Breast epithelium (tissue), 3 donors: ENCODE measurements at regions not wholly inside any gene's neighbourhood (a gene's known extent, or its start where the extent isn't known, plus 50 kb on each side); places are given as distances from the start of the nearest gene placed in this dataset.

Source experiments
- CTCF ChIP-seq, 3 donors: fragments of 450-650 bp; IDR thresholded peaks; one replicate each; pipeline ENCODE4 v1.5.1; 2016 to 2017; ENCODE audit warnings: antibody characterized with exemption in 3 of 3, mild to moderate bottlenecking in 3 of 3, moderate library complexity in 3 of 3
- POLR2A ChIP-seq: fragments of 450-650 bp; IDR thresholded peaks from one replicate; pipeline ENCODE4 v1.6.1; 2016; ENCODE audit warnings: antibody characterized with exemption, mild to moderate bottlenecking, moderate library complexity

DNA sequence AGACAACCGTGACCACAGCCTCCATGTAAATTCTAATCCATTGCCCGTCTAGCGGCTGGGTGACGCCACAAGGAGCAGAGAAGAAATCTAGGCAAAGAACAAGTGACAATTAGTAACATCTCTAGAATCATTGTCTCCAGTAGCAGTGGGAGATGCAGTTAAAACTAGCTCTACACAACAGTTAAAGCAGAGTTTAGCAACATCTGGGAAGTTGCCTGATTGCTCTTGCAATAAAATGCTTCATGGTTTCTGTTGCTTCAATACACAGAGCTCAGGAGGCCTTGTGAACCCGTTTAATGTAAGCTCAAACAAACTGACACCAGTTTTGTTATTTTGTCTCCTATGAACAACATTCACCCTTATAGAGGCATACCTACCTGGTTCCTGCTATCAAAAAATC lies 369.8 kb upstream of the PDE4D start:
- TF ChIP-seq CTCF (IDR thresholded peaks at IDR 0.05) (no peak), POLR2A (no peak)
